Activated B cell treated with CpG ODN at 0.5 μM for 24 hours (primary cell): ENCODE measurements at regions not wholly inside any gene's neighbourhood (a gene's known extent, or its start where the extent isn't known, plus 50 kb on each side); places are given as distances from the start of the nearest gene placed in this dataset.

Source experiments
- ATAC-seq: fragments of 200-7000 bp; cut with Tn5 transposase; one replicate; pipeline ENCODE4 v1.10.0; 2021; ENCODE audit warnings: low read depth, mild to moderate bottlenecking, moderate library complexity
- CTCF ChIA-PET: fragments of 350-600 bp; sonication (Branson Sonifier 250); formaldehyde crosslinking; loops from one replicate; lab custom pipeline; 2021; ENCODE audit warnings: antibody characterized with exemption; lab: Charles Lee
- POLR2A ChIA-PET: fragments of 350-600 bp; sonication (Branson Sonifier 250); formaldehyde crosslinking; loops from one replicate; lab custom pipeline; 2021; ENCODE audit warnings: antibody characterized with exemption; lab: Charles Lee
- DNase-seq: peaks from one replicate; pipeline ENCODE4 v3.0.0; 2022
- H3K27ac Mint-ChIP-seq: one replicate; pipeline ENCODE4 v1.8.0; 2020; ENCODE audit warnings: mixed read lengths
- H3K27me3 Mint-ChIP-seq: one replicate; pipeline ENCODE4 v1.8.0; 2021; ENCODE audit warnings: mixed read lengths
- H3K36me3 Mint-ChIP-seq: one replicate; pipeline ENCODE4 v1.8.0; 2021; ENCODE audit warnings: low read depth, mixed read lengths
- H3K4me1 Mint-ChIP-seq: one replicate; pipeline ENCODE4 v1.8.0; 2021; ENCODE audit warnings: mixed read lengths
- H3K4me3 Mint-ChIP-seq: one replicate; pipeline ENCODE4 v1.8.0; 2020; ENCODE audit warnings: mild to moderate bottlenecking, mixed read lengths
- H3K9me3 Mint-ChIP-seq: one replicate; pipeline ENCODE4 v1.8.0; 2020; ENCODE audit warnings: mixed read lengths
- CTCF ChIP-seq: fragments of 200-600 bp; IDR thresholded peaks from one replicate; pipeline ENCODE4 v1.8.0; 2022; ENCODE audit warnings: antibody characterized with exemption, mild to moderate bottlenecking
- intact Hi-C: fragments of 100-400 bp; cut with micrococcal nuclease; formaldehyde crosslinking; loops from one replicate; pipeline ENCODE4 v1.15.1; 2024

- no peaks in the 10 kb centered on the region for H3K9me3 Mint-ChIP-seq
- no peak overlapping the region for H3K4me3 Mint-ChIP-seq
- H3K36me3 Mint-ChIP-seq: no peaks in the 10 kb centered on the region
- ATAC-seq (no peak), DNase-seq (no peak)
- H3K27me3 Mint-ChIP-seq: no peaks in the 10 kb centered on the region
- POLR2A ChIA-PET: no interaction called here
- intact Hi-C loops: no loop called here
- CTCF ChIA-PET: no interaction called here
- no peaks in the 10 kb centered on the region for H3K4me1 Mint-ChIP-seq
- no peak overlapping the region for H3K27ac Mint-ChIP-seq
- no peak for TF ChIP-seq CTCF
Observed at GRCh38 chr11:123313262-123313661, 116.8 kb upstream of the GRAMD1B start.

- H3K4me1 Mint-ChIP-seq: peaks cover 11% of the 10 kb centered on the region
- H3K4me3 Mint-ChIP-seq: no peak overlapping the region
- no peaks in the 10 kb centered on the region for H3K36me3 Mint-ChIP-seq
- ChIA-PET CTCF (no interaction called here), POLR2A (no interaction called here)
- intact Hi-C loops: no loop called here
- no peak for TF ChIP-seq CTCF
- ATAC-seq (no peak), DNase-seq (no peak)
- H3K9me3 Mint-ChIP-seq: no peaks in the 10 kb centered on the region
- H3K27ac Mint-ChIP-seq: no peak overlapping the region
- H3K27me3 Mint-ChIP-seq: no peaks in the 10 kb centered on the region
Observed at GRCh38 chr11:123308077-123308476, 113.0 kb upstream of the CLMP start.

GRCh38 chr11:123307276-123307675, 112.2 kb upstream of the CLMP start:
- no peaks in the 10 kb centered on the region for H3K36me3 Mint-ChIP-seq
- ATAC-seq: no peak

GRCh38 chr11:123306531-123306930, 111.5 kb upstream of the CLMP start:
- DNase-seq (no peak), ATAC-seq (no peak)
- Mint-ChIP-seq H3K27me3 (peaks cover 4% of the 10 kb centered on the region), H3K4me3 (no peak overlapping the region), H3K9me3 (no peaks in the 10 kb centered on the region), H3K36me3 (no peaks in the 10 kb centered on the region), H3K27ac (no peak overlapping the region), H3K4me1 (peaks cover 23% of the 10 kb centered on the region)
- TF ChIP-seq CTCF: no peak
- ChIA-PET CTCF (no interaction called here), POLR2A (no interaction called here)
- intact Hi-C loops: no loop called here

More at GRCh38 chr11:123307276-123307675, 112.2 kb upstream of the CLMP start:
- POLR2A ChIA-PET: no interaction called here
- no peak for TF ChIP-seq CTCF
- no peaks in the 10 kb centered on the region for H3K9me3 Mint-ChIP-seq
- CTCF ChIA-PET: no interaction called here
- H3K27me3 Mint-ChIP-seq: peaks cover under 1% of the 10 kb centered on the region
- DNase-seq: no peak
- intact Hi-C loops: no loop called here
- H3K4me3 Mint-ChIP-seq: no peak overlapping the region
- peaks cover 18% of the 10 kb centered on the region for H3K4me1 Mint-ChIP-seq
- H3K27ac Mint-ChIP-seq: no peak overlapping the region

GRCh38 chr11:123305601-123306375, 110.7 kb upstream of the CLMP start:
- no peak for DNase-seq
- Mint-ChIP-seq H3K36me3 (no peaks in the 10 kb centered on the region), H3K27ac (no peak overlapping the region), H3K27me3 (peaks cover 4% of the 10 kb centered on the region), H3K4me1 (peaks cover 29% of the 10 kb centered on the region), H3K4me3 (no peak overlapping the region), H3K9me3 (no peaks in the 10 kb centered on the region)
- intact Hi-C loops: no loop called here
- ChIA-PET CTCF (no interaction called here), POLR2A (no interaction called here)
- no peak for ATAC-seq
- TF ChIP-seq CTCF: no peak
